Retinal pigment epithelial cell (primary cell): ENCODE measurements at regions not wholly inside any gene's neighbourhood (a gene's known extent, or its start where the extent isn't known, plus 50 kb on each side); places are given as distances from the start of the nearest gene placed in this dataset.

ENCODE experiments used
- DNase-seq: peaks from one replicate; pipeline ENCODE4 v3.0.0-alpha.2; 2010; ENCODE audit warnings: low read depth
- H3K4me3 ChIP-seq: 2 replicates; pipeline ENCODE4 v1.5.1; 2011; ENCODE audit warnings: mild to moderate bottlenecking, low read length, control low read depth, moderate library complexity
- TF ChIP-seq, protein P1 (sequence below): conservative IDR thresholded peaks from 2 replicates; pipeline ENCODE4 v1.5.1; 2011; ENCODE audit warnings: low read depth, low read length, control low read depth, inconsistent platforms

DNA sequence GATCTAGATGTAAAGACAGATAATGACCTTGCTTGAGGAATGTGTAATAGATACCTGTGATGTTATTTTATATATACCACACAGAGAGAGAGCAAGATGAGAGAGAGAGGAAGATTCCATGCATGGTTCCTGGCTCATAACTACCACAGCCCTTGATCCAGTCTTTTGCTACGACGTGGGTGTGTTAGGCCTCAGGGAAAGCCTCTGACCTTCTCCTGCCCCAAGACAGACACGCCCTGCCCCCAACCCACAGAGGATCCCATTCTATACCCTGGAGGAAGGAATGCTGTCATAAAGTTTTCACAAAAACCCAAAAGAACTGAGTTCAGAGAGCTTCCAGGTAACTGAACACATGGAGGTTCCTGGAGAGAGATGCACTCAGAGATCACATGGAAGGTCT, 193.1 kb downstream of the ZEB2 start:
- no peak for DNase-seq
- TF ChIP-seq, protein P1, sequence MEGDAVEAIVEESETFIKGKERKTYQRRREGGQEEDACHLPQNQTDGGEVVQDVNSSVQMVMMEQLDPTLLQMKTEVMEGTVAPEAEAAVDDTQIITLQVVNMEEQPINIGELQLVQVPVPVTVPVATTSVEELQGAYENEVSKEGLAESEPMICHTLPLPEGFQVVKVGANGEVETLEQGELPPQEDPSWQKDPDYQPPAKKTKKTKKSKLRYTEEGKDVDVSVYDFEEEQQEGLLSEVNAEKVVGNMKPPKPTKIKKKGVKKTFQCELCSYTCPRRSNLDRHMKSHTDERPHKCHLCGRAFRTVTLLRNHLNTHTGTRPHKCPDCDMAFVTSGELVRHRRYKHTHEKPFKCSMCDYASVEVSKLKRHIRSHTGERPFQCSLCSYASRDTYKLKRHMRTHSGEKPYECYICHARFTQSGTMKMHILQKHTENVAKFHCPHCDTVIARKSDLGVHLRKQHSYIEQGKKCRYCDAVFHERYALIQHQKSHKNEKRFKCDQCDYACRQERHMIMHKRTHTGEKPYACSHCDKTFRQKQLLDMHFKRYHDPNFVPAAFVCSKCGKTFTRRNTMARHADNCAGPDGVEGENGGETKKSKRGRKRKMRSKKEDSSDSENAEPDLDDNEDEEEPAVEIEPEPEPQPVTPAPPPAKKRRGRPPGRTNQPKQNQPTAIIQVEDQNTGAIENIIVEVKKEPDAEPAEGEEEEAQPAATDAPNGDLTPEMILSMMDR, result no peak
- no peak overlapping the region for H3K4me3 ChIP-seq

DNA sequence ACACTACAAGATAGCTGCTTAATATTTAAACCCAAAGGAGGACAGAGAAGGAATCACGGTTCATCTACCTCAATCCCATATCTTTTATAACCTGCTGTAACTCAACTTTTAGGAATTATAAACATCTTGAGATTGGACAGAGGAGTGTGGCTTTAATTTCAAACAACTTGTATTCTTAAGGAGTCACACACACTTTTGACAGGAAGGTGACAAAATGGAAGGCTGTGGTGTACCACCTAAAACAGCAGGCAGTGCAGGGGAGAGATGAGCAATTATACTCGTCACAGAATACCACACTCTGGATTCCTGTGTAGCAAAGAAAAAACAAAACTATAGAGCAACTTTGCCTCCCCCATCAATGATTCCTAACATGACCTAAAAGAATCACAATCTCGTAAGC, 194.8 kb downstream of the ZEB2 start:
- H3K4me3 ChIP-seq, result no peak overlapping the region
- TF ChIP-seq, protein P1, result no peak
- no peak for DNase-seq

DNA sequence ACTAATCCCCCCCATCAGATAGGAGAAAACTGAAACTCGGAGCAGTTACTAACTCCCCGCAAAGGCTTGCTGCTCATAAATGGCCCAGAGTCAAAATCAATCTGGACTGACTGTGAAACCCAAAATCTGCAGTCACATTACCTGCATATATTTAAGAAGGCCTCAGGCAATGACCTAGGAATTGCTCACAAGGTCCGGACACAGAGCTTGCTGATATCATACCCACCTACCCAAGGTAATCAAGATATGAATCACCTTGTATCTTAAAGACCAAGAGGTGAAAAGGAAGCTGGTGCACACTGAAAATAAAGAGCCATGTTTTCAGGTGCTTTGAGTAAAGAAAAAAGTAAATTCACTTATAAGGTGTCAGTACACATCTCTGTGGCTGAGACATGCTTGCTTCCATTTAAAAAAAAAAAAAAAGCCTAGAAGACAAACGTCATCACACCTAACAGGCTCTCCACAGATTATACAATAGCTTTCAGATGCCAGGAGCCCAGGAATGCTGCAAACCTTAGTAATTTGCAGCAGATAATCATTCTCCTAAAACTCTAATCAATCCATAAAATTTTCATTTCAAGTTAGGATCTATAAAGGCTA, 195.4 kb downstream of the ZEB2 start:
- no peak for DNase-seq
- no peak overlapping the region for H3K4me3 ChIP-seq
- TF ChIP-seq, protein P1, result no peak

DNA sequence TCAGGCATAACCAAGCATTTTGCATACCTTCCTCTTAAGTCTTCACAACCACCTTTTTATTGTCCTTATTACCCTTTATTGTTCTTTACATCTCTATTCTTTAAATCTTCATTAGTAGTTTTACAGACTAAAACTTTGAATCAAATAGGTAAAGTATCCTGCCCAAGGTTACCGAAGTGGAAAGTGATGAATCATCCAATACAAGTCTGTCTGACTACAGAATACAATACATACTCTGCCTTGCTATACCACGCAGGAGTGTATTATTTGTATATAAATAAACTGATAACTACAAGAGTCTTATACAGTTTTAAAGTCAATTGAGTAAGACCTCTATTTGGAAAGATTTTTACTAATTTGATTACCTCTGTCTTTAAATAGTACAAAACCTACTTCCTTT, 196.0 kb downstream of the ZEB2 start:
- DNase-seq, result no peak
- H3K4me3 ChIP-seq, result no peak overlapping the region
- TF ChIP-seq, protein P1, result no peak

DNA sequence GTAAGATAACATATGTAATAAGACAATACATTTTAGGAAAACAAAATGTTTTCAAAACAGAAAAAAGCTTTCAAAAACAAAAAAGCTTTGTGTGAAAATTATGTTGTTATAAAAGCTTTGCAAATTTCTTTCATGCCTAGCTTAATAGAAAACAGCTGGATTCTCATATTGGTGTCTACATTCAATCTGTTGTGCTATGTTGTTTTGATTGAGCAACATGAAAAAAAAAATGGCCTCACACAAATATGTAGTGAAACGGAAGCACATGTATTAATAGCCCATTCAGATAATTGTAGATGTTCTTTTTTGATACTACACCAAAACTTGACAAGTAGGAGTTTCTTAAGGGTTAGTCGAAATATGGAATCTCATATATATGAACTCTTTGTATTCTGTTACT, 197.5 kb downstream of the ZEB2 start:
- H3K4me3 ChIP-seq, result no peak overlapping the region
- TF ChIP-seq, protein P1, result no peak
- DNase-seq, result no peak

DNA sequence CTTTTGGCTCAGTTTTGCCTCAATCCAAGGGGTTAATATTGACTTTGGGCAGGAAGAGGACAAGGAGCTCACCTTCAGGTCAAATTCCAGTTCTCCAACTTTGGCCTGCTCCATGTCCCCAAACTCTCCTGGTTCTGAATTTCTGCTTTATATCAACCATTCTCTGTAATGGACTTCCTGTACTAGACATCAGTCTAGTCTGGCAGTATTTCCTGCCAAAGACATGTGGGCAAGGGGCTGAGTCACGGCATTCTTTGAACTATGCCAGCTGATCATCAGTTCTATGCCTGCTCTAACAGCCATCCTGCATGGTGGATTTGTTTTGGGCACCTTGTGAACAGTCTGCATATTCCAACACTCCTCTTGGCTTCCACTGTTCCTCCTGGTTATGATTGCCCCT, 199.4 kb downstream of the ZEB2 start:
- DNase-seq, result peak; percentile 19
- TF ChIP-seq, protein P1, result no peak
- H3K4me3 ChIP-seq, result no peak overlapping the region

DNA sequence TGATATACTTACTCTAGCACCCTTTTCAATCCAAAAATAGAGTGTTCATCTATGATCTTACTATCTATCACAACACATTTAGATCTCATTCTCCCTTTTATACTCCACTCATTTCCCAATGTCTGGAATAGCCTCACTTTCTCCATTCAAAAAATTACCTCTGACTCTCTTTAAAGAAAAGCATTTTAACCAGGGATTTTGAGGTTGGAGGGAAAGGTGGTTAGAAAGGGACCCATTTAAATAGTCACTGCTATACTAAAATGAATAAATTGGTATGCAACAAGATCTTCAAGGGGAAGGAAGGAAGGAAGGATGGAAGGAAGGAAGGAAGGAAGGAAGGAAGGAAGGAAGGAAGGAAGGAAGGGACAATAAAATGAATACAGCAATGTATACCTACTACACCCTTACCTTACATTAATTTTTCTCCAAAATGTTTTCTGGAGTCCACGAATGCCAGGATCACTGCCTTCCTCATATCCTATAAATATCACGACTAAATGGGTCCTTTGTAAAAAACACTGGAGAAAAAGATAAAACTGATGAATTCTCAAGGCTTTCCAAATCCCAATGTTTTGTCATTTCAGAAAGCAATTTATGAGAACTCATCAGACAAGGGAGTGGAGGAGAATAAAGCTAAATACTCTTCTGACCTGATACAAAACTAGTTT, 202.7 kb downstream of the ZEB2 start:
- TF ChIP-seq, protein P1, result no peak
- H3K4me3 ChIP-seq, result no peak overlapping the region
- no peak for DNase-seq
